ENCODE measurements at regions not wholly inside any gene's neighbourhood (a gene's known extent, or its start where the extent isn't known, plus 50 kb on each side); places are given as distances from the start of the nearest gene placed in this dataset.

DNA sequence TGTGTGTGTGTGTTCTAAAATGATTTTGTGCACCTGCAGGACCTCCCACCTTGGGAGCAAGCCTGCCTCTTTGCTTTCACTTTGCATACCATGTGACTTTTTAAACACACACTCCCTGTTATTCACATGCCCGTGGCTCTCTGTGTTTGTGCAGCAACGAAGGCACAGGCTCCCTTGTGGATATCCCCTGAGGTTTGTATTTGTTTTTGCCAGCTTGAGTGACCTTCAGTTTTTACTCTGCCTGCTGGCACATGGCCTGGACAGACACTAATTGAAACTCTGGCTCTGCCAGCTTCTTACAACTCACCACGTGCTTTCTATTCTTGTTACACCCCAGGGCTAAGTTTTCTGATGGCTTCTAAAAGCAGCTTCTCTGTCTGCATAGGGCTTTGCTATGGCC, 885.8 kb downstream of the SH3BGRL start:
- DNase-seq, result no peak

DNA sequence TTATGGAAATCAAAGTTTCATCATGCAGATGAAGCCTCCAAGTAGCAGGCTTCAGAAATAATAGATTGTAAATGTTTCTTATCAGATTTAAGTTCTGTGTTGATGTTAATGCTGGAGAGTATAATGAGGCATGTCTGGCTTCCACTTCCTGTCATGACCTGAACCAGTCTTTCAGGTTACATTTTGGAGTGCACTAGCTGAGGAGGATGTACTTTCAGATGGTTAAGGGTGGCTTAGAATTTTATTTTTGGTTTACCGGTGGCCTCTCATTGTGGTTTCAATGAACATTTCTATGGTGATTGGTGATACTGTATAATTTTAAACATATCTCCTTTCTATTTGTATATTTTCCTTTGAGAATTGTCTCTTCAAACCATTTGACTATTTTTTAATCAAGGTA, 890.4 kb downstream of the SH3BGRL start:
- peak; percentile 4 for DNase-seq

GRCh38 chrX:82125103-82125502, 923.2 kb downstream of the SH3BGRL start:
- DNase-seq, result no peak

DNA sequence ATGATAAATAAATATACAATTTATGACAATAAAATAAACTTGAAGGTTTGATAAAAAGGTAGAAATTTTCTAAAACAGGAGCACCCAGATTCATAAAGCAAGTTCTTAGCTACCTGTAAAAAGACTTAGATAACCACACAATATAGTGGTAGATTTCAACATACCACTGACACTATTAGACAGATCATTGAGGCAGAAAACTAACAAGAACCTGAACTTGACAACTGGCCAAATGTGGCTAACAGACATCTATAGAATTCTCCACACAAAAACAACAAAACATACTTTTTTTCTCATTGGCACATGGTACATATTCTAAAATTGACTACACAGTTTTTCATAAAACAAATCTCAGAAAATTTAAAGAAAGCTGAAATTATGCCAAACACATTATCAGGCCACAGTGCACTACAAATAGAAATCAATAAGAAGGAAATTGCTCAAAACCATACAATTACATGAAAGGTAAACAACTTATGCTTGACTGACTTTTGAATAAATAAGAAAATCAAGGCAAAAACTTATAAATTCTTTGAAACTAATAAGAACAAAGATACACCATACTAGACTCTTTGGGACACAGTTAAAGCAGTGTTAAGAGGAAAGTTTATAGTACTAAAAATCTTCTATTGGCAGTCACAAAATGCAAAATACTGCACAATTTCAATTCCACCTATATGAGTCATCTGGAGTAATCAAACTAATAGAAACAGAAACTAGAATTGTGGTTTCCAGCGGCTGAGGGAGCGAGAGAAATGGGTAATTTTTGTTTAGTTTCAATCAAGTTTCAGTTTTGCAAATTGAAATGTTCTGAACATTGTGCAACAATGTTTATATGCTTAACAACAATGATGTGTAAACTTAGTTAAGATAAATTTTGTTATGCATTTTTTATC, 925.6 kb downstream of the SH3BGRL start:
- peak; percentile 30 for DNase-seq

DNA sequence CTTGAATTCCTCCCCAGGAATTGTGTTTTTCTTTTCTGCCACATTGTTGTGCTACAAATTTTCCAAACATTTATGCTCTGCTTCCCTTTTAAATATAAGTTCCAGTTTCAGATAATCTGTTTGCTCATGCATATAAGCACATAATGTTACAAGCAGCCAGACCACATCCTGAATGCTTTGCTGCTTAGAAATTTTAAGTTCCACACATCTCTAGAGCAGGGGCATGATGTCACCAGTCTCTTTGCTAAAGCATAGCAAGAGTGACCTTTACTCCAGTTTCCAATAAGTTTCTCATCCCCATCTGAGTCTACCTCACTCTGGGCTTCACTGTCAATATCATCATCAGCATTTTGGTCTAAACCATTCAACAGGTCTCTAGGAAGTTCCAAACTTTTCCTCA, 932.5 kb downstream of the SH3BGRL start:
- peak; percentile 2 for DNase-seq

DNA sequence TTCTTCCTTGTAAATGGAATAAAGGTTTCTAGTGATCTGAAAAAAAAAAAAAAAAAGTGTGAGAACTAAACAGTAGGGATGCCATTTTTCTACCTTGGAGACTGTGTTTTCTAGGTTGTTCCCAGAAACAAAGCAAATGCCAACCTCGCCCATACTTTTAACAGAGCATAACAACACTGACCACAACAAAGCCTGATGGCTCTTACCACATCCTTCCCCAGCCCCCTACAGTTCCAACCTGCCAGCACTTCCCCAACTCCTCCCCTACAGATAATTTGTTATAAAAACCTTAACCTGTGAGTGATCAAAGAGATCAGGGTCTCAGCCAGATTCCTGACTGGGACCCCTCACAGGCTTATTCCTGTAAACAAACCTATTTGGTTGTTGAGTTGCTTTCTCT, 940.0 kb downstream of the SH3BGRL start:
- DNase-seq, result peak; percentile 60

DNA sequence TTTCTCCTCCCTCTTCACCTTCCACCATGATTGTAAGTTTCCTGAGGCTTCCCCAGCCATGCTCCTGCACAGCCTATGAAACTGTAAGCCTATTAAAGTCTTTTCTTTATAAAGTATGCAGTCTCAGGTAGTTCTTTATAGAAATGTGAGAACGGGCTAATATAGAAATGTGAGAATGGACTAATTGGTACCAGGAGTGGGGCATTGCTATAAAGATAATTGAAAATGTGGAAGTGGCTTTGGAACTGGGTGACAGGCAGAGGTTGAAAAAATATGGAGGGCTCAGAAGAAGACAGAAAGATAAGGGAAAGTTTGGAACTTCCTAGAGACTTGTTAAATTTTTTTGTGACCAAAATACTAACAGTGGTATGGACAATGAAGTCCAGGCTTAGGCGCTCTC, 959.3 kb downstream of the SH3BGRL start:
- DNase-seq, result no peak

DNA sequence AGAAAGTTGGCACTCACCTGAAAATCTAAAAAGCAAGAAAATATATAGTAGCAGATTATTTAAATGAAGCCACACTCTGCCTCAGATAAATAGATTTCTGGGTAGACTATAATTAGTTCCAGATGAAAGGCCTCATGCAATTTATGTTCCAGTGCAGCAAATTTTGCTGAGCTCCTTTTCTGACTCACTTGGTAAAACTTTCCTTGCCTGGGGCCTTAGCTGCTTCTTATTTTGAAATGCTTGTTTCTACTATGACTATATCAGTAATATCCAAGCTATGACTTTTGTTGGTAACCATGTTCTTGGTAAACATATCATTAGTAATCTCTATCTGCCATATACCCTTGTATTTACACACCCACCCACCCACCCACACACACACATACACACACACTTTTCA, 961.8 kb downstream of the SH3BGRL start:
- no peak for DNase-seq

- no peak for DNase-seq
Measured at GRCh38 chrX:82196866-82197265, 995.0 kb downstream of the SH3BGRL start.

DNA sequence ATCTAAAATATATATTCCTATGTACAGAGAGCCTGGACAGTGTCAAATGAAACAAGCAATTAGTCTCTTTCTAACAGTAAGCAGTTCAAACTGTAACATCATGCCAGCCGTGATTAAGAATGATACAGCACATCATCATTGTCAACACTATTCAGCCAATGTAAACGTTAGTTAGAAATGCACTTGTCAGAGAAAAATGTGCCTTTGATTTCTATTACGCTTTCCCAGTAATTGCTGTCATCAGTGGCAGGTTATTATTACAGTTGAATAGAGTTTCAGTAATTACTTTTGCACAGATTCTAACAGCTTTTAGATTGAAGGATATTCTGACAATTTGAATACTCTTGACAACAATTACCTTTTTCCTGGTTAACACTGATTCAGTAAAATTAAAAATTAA, 1007.1 kb downstream of the SH3BGRL start:
- no peak for DNase-seq

DNA sequence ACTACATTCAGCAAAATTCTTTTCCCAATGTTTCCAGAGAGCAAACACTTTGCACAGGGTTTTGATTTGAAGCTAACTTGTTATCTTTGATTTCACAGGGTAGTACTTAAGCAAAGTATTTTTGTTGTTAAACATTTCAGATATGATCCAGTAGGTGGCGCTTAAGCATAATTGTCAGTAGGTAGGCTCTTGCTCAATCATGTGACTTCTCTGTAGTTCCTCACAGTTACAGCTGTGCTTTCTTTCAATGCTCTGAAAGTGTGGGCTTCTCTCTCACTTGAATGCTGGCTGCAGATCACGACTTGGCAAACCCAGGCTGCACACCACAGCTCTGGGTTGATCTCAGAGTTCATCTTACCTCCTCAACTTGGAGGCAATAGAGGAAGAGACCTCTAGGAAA, 1016.5 kb downstream of the SH3BGRL start:
- DNase-seq, result peak; percentile 23

GRCh38 chrX:82219129-82219528, 1017.2 kb downstream of the SH3BGRL start:
- no peak for DNase-seq

- DNase-seq, result no peak
Measured at GRCh38 chrX:82224961-82225360, 1023.1 kb downstream of the SH3BGRL start.

DNA sequence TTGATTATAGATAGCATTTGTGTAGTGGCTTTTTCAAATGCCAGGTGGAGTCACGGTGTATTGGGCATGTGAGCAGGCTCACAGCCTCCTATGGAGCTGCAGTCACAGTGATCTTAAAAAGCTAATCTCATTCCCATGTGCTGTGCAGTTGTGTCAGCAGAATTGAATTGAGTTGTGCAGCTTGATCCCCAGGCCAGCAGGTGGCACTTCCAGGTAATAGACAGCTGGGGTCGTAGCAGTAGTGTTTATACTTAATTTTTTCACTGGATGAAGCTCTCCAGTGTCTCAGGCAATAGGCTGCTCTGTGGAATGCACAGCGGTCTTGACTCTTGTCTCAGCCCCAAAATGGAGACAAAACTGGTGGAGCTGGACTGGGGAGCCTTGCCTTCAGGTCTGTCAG, 1028.1 kb downstream of the SH3BGRL start:
- DNase-seq, result no peak

- no peak for DNase-seq
Measured at GRCh38 chrX:82232679-82233078, 1030.8 kb downstream of the SH3BGRL start.

- no peak for DNase-seq
Measured at GRCh38 chrX:82237328-82237727, 1035.4 kb downstream of the SH3BGRL start.
